K562 (cell line): ENCODE measurements at regions not wholly inside any gene's neighbourhood (a gene's known extent, or its start where the extent isn't known, plus 50 kb on each side); places are given as distances from the start of the nearest gene placed in this dataset.

ENCODE experiments used
- ATAC-seq: fragments of 200-7000 bp; cut with Tn5 transposase; 3 replicates; pipeline ENCODE4 v1.9.1; 2020; ENCODE audit warnings: moderate library complexity
- BruUV-seq: library from RNA; stranded (reverse); fragments of 400-500 nt; replicated peaks from 2 replicates; lab custom pipeline; 2021; lab: Mats Ljungman, UMichigan
- CTCF ChIA-PET: fragments of 300-600 bp; formaldehyde crosslinking; extraction: SDS; loops from one replicate; lab custom pipeline; 2021; ENCODE audit warnings: low intra/inter-chr PET ratio; lab: Yijun Ruan, JAX
- POLR2A ChIA-PET: fragments of 300-600, 350-650 bp; sonication (Branson Sonifier 250); formaldehyde crosslinking; extraction: SDS; loops from one replicate; lab custom pipeline; 2021; ENCODE audit warnings: antibody characterized with exemption, inconsistent platforms; lab: Yijun Ruan, JAX
- DNase-seq, 4 experiments: peaks; one replicate each; pipeline versions ENCODE4 v3.0.0 to v3.0.0-alpha.2; 2011 to 2018; ENCODE audit warnings: low spot score in 3 of 4, mixed read lengths in 3 of 4; ENCODE audit errors: extremely low read depth in 1 of 4
- FAIRE-seq: peaks from 2 replicates; lab custom pipeline; 2011; peaks lifted over from hg19 to GRCh38; lab: Jason Lieb, UNC
- H2AFZ ChIP-seq: 2 replicates; pipeline ENCODE4 v1.6.0; 2011; ENCODE audit warnings: low read depth, low read length, control low read depth, inconsistent platforms
- H3K27ac ChIP-seq: fragments of 200-600 bp; 3 replicates; pipeline ENCODE4 v1.8.0; 2011; ENCODE audit warnings: low read depth, mild to moderate bottlenecking, control low read depth, inconsistent platforms, low read length, moderate library complexity, mixed read lengths; ENCODE audit errors: extremely low read depth
- H3K27me3 ChIP-seq, 2 experiments: fragments of 300-600 bp in 1 of 2; 2 replicates in 1 of 2; 3 replicates in 1 of 2; pipeline versions ENCODE4 v1.6.0 to v1.8.0; 2011; ENCODE audit warnings: inconsistent platforms in 2 of 2, low read length in 2 of 2, mild to moderate bottlenecking in 1 of 2, mixed read lengths in 1 of 2, moderate library complexity in 1 of 2; ENCODE audit not compliant: control insufficient read depth in 2 of 2, insufficient read depth in 2 of 2
- H3K36me3 ChIP-seq: fragments of 300-600 bp; 3 replicates; pipeline ENCODE4 v1.8.0; 2011; ENCODE audit warnings: mild to moderate bottlenecking, low read length, inconsistent platforms; ENCODE audit not compliant: control insufficient read depth, insufficient read depth
- H3K4me1 ChIP-seq, 2 experiments: fragments of 200-600 bp in 1 of 2; replicated peaks in 1 of 2; 2 replicates in 1 of 2; 3 replicates in 1 of 2; pipeline versions ENCODE4 v1.5.1 to v1.8.0; 2011; ENCODE audit warnings: inconsistent platforms in 2 of 2, low read length in 2 of 2, mild to moderate bottlenecking in 1 of 2, mixed read lengths in 1 of 2, moderate library complexity in 1 of 2; ENCODE audit not compliant: control insufficient read depth in 2 of 2, insufficient read depth in 2 of 2
- H3K4me2 ChIP-seq: 2 replicates; pipeline ENCODE4 v1.6.1; 2011; ENCODE audit warnings: low read length, control low read depth, inconsistent platforms, mixed read lengths; ENCODE audit not compliant: insufficient read depth
- H3K4me3 ChIP-seq: fragments of 200-600 bp; sonication (generic), shearing (Covaris generic); 2 replicates; pipeline ENCODE4 v1.5.1; 2016; ENCODE audit warnings: control low read depth, inconsistent platforms
- H3K79me2 ChIP-seq: fragments of 200-600 bp; 3 replicates; pipeline ENCODE4 v1.8.0; 2011; ENCODE audit warnings: low read length, inconsistent platforms; ENCODE audit not compliant: control insufficient read depth, insufficient read depth
- H3K9ac ChIP-seq, 2 experiments: 2 replicates each; pipeline versions ENCODE4 v1.6.0 to v1.6.1; 2011; ENCODE audit warnings: low read depth in 2 of 2, low read length in 2 of 2, control low read depth in 1 of 2, inconsistent platforms in 1 of 2, mild to moderate bottlenecking in 1 of 2, mixed read lengths in 1 of 2; ENCODE audit not compliant: insufficient read depth in 1 of 2
- H3K9me1 ChIP-seq: one replicate; pipeline ENCODE4 v1.6.0; 2011; ENCODE audit warnings: inconsistent platforms, mild to moderate bottlenecking, low read length, moderate library complexity; ENCODE audit not compliant: control insufficient read depth, insufficient read depth
- H3K9me3 ChIP-seq: replicated peaks from 2 replicates; pipeline ENCODE4 v1.5.1; 2011; ENCODE audit warnings: low read depth, low read length, inconsistent platforms; ENCODE audit not compliant: control insufficient read depth, insufficient read depth
- H4K20me1 ChIP-seq: replicated peaks from 2 replicates; pipeline ENCODE4 v1.6.1; 2011; ENCODE audit warnings: low read length, inconsistent platforms, mixed read lengths; ENCODE audit not compliant: control insufficient read depth, insufficient read depth
- CXXC5 ChIP-seq: fragments of 250-450 bp; sonication (Bioruptor Pico); IDR thresholded peaks from 2 replicates; pipeline ENCODE4 v1.8.0; 2022; ENCODE audit warnings: inconsistent platforms, mild to moderate bottlenecking, moderate library complexity
- GABPB1 ChIP-seq: sonication (generic); formaldehyde crosslinking; IDR thresholded peaks from 2 replicates; pipeline ENCODE4 v1.8.0; 2022; ENCODE audit warnings: mild to moderate bottlenecking, missing genetic modification reagents
- PTRF ChIP-seq: fragments of 450-650 bp; IDR thresholded peaks from 2 replicates; pipeline ENCODE4 v1.6.1; 2016; ENCODE audit warnings: mild to moderate bottlenecking, missing genetic modification characterization, missing compliant biosample characterization
- STAT5B ChIP-seq: fragments of 250-450 bp; sonication (Bioruptor Pico); IDR thresholded peaks from 2 replicates; pipeline ENCODE4 v1.8.0; 2021; ENCODE audit warnings: mild to moderate bottlenecking, inconsistent platforms
- ZNF41 ChIP-seq: fragments of 250-450 bp; sonication (Bioruptor Pico); conservative IDR thresholded peaks from 2 replicates; pipeline ENCODE4 v1.4.0; 2020; ENCODE audit warnings: mild to moderate bottlenecking
- ZNF436 ChIP-seq: fragments of 250-450, 450-650 bp; sonication (Bioruptor Pico); formaldehyde crosslinking; IDR thresholded peaks from 2 replicates; pipeline ENCODE4 v1.7.0; 2020; ENCODE audit warnings: mild to moderate bottlenecking
- ZNF830 ChIP-seq: fragments of 250-450 bp; sonication (Bioruptor Pico); IDR thresholded peaks from 2 replicates; pipeline ENCODE4 v1.5.0; 2021; ENCODE audit warnings: mild to moderate bottlenecking
- WGBS: fragments of 100-300 bp; shearing (Covaris generic); methylation state at CpG from one replicate; pipeline ENCODE4 v1.1.6; 2016; ENCODE audit warnings: low coverage, mixed read lengths; ENCODE audit not compliant: insufficient coverage; ENCODE audit errors: missing lambda C conversion rate; 5-methylcytosine and 5-hydroxymethylcytosine counted together
- in situ Hi-C: fragments of 300-500 bp; cut with MboI; formaldehyde crosslinking; loops from 4 replicates; pipeline ENCODE4 v1.15.0; 2018; ENCODE audit warnings: inconsistent platforms, mixed read lengths
- intact Hi-C: fragments of 100-400 bp; cut with micrococcal nuclease; formaldehyde crosslinking; loops from 2 replicates; pipeline ENCODE4 v1.14.2; 2022
- TF ChIP-seq, protein P1 (sequence below): sonication (generic); formaldehyde crosslinking; IDR thresholded peaks from 2 replicates; pipeline ENCODE4 v1.8.1; 2023; ENCODE audit warnings: mild to moderate bottlenecking, missing genetic modification reagents
- TF ChIP-seq, protein P2 (sequence below), 2 experiments: IDR thresholded peaks in 1 of 2; conservative IDR thresholded peaks in 1 of 2; 2 replicates each; pipeline ENCODE4 v1.6.1; 2016; ENCODE audit warnings: low read depth in 2 of 2, mild to moderate bottlenecking in 1 of 2, missing compliant biosample characterization in 1 of 2, missing genetic modification characterization in 1 of 2, moderate library complexity in 1 of 2
- TF ChIP-seq, protein P3 (sequence below): fragments of 250-450 bp; sonication (Bioruptor Pico); IDR thresholded peaks from 2 replicates; pipeline ENCODE4 v1.5.0; 2020; ENCODE audit warnings: mild to moderate bottlenecking
- TF ChIP-seq, protein P4 (sequence below): fragments of 200-800 bp; sonication (Bioruptor generic); IDR thresholded peaks from 2 replicates; pipeline ENCODE4 v1.6.1; 2017; ENCODE audit warnings: missing genetic modification characterization, missing compliant biosample characterization

DNA sequence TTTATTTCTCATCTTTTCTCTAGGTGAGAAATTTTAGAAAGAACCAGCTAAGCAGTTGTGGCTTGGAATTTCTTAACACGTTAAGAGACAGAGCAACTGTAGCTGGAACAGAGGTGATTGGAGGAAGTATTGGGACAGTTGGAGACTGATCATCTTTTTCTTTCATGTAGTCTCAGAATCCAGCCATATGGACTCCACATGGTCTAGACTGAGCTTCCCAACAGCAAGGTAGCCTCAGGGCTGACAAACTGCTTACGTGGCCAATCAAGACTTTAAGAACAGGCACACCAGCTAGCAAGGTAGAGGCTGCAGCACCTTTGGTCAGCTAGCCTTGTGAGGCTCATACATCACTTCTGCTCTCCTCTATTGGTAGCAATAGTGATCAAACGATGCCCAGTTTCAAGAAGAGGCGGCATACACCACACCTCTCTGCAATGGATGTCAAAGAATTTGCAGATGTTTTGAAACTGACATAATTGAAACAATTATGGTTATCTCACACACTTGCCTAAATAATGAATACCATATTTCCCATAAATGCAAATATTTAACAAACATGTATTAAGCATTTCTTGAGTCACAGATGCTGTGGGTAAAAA is 590.5 kb upstream of the SLC35B3 start:
- no peak for ATAC-seq
- no TSS peak for BruUV-seq
- no peak overlapping the region for H3K27ac ChIP-seq
- 0% methylated on average over 4 of the region's 4 CpGs for WGBS
- DNase-seq, result no peak
- H3K4me3 ChIP-seq, result no peak overlapping the region
- H3K79me2 ChIP-seq, result no peaks in the 10 kb centered on the region
- H3K27me3 ChIP-seq, result no peaks in the 10 kb centered on the region
- H3K36me3 ChIP-seq, result no peaks in the 10 kb centered on the region
- no peaks in the 10 kb centered on the region for H3K4me1 ChIP-seq
- TF ChIP-seq PTRF (tag) (no peak), ZNF830 (no peak), ZNF436 (CRISPR knock-in tag) (no peak), STAT5B (CRISPR knock-in tag) (no peak), CXXC5 (no peak), ZNF41 (CRISPR knock-in tag) (no peak), GABPB1 (CRISPR knock-in tag) (no peak)
- TF ChIP-seq, protein P1, sequence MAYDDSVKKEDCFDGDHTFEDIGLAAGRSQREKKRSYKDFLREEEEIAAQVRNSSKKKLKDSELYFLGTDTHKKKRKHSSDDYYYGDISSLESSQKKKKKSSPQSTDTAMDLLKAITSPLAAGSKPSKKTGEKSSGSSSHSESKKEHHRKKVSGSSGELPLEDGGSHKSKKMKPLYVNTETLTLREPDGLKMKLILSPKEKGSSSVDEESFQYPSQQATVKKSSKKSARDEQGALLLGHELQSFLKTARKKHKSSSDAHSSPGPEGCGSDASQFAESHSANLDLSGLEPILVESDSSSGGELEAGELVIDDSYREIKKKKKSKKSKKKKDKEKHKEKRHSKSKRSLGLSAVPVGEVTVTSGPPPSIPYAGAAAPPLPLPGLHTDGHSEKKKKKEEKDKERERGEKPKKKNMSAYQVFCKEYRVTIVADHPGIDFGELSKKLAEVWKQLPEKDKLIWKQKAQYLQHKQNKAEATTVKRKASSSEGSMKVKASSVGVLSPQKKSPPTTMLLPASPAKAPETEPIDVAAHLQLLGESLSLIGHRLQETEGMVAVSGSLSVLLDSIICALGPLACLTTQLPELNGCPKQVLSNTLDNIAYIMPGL (CRISPR knock-in tag), result no peak
- TF ChIP-seq, protein P2, sequence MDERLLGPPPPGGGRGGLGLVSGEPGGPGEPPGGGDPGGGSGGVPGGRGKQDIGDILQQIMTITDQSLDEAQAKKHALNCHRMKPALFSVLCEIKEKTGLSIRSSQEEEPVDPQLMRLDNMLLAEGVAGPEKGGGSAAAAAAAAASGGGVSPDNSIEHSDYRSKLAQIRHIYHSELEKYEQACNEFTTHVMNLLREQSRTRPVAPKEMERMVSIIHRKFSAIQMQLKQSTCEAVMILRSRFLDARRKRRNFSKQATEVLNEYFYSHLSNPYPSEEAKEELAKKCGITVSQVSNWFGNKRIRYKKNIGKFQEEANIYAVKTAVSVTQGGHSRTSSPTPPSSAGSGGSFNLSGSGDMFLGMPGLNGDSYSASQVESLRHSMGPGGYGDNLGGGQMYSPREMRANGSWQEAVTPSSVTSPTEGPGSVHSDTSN (CRISPR knock-in tag; IDR thresholded peaks at IDR 0.05; ENCODE audit: low read depth), result no peak
- TF ChIP-seq, protein P2 (tag; conservative IDR thresholded peaks at IDR 0.05; ENCODE audit: low read depth), result no peak
- TF ChIP-seq, protein P3, sequence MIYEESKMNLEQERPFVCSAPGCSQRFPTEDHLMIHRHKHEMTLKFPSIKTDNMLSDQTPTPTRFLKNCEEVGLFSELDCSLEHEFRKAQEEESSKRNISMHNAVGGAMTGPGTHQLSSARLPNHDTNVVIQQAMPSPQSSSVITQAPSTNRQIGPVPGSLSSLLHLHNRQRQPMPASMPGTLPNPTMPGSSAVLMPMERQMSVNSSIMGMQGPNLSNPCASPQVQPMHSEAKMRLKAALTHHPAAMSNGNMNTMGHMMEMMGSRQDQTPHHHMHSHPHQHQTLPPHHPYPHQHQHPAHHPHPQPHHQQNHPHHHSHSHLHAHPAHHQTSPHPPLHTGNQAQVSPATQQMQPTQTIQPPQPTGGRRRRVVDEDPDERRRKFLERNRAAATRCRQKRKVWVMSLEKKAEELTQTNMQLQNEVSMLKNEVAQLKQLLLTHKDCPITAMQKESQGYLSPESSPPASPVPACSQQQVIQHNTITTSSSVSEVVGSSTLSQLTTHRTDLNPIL (CRISPR knock-in tag), result no peak
- TF ChIP-seq, protein P4, sequence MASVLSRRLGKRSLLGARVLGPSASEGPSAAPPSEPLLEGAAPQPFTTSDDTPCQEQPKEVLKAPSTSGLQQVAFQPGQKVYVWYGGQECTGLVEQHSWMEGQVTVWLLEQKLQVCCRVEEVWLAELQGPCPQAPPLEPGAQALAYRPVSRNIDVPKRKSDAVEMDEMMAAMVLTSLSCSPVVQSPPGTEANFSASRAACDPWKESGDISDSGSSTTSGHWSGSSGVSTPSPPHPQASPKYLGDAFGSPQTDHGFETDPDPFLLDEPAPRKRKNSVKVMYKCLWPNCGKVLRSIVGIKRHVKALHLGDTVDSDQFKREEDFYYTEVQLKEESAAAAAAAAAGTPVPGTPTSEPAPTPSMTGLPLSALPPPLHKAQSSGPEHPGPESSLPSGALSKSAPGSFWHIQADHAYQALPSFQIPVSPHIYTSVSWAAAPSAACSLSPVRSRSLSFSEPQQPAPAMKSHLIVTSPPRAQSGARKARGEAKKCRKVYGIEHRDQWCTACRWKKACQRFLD, result no peak
- in situ Hi-C loops (no loop called here), intact Hi-C loops (no loop called here)
- no peak for FAIRE-seq
- no peaks in the 10 kb centered on the region for H4K20me1 ChIP-seq
- H2AFZ ChIP-seq, result no peak overlapping the region
- no peaks in the 10 kb centered on the region for H3K9me1 ChIP-seq
- no peak overlapping the region for H3K9ac ChIP-seq
- no peaks in the 10 kb centered on the region for H3K9me3 ChIP-seq
- no peak overlapping the region for H3K4me2 ChIP-seq
- ChIA-PET POLR2A (no interaction called here), CTCF (no interaction called here)
